ENCODE measurements at regions not wholly inside any gene's neighbourhood (a gene's known extent, or its start where the extent isn't known, plus 50 kb on each side); places are given as distances from the start of the nearest gene placed in this dataset.

GRCh38 chr6:125445054-125445453 lies 143.3 kb upstream of the HDDC2 start:
- no TSS peak for BruUV-seq (replicated peaks)
- H3K4me3 ChIP-seq (ENCODE audit: low read length): no peak overlapping the region
- ATAC-seq: no peak
- CTCF ChIA-PET: no interaction called here
- H3K9me3 ChIP-seq (ENCODE audit: low read length): no peaks in the 10 kb centered on the region
- H3K27me3 ChIP-seq (ENCODE audit: low read length): peaks cover 39% of the 10 kb centered on the region
- DNase-seq: no peak
- H3K79me2 ChIP-seq (ENCODE audit: low read length): no peaks in the 10 kb centered on the region
- H3F3A ChIP-seq (ENCODE audit: low read length, unreplicated experiment): no peaks in the 10 kb centered on the region
- TF ChIP-seq CTCF (conservative IDR thresholded peaks at IDR 0.05; ENCODE audit: low read depth, low read length): no peak
- no peak for TF ChIP-seq EZH2 (IDR thresholded peaks at IDR 0.05; ENCODE audit: low read length, unreplicated experiment)
- no peak for TF ChIP-seq EZH2phosphoT487 (IDR thresholded peaks at IDR 0.05; ENCODE audit: borderline replicate concordance, low read length)
- H3K4me2 ChIP-seq (ENCODE audit: low read length): no peak overlapping the region
- no peaks in the 10 kb centered on the region for H3K36me3 ChIP-seq (ENCODE audit: low read depth, low read length)
- POLR2A ChIA-PET (ENCODE audit: unreplicated experiment): no interaction called here
- no peaks in the 10 kb centered on the region for H3K4me1 ChIP-seq (ENCODE audit: insufficient read depth, low read length)
- no peak overlapping the region for H3K9ac ChIP-seq (ENCODE audit: low read length)
- H3K9me2 ChIP-seq (replicated peaks; ENCODE audit: low read length): no peaks in the 10 kb centered on the region
- H3K27ac ChIP-seq (ENCODE audit: low read length): no peak overlapping the region
- H4K20me1 ChIP-seq (ENCODE audit: low read length): no peaks in the 10 kb centered on the region
- intact Hi-C loops (cut with micrococcal nuclease): no loop called here
- no peak overlapping the region for H2AFZ ChIP-seq (ENCODE audit: low read length)

- H3K4me1 ChIP-seq (ENCODE audit: insufficient read depth, low read length): no peaks in the 10 kb centered on the region
- H3K27ac ChIP-seq (ENCODE audit: low read length): no peak overlapping the region
- no peak overlapping the region for H3K9ac ChIP-seq (ENCODE audit: low read length)
- BruUV-seq (replicated peaks): no TSS peak
- no peaks in the 10 kb centered on the region for H3F3A ChIP-seq (ENCODE audit: low read length, unreplicated experiment)
- ChIA-PET POLR2A (ENCODE audit: unreplicated experiment) (no interaction called here), CTCF (no interaction called here)
- no peak for DNase-seq
- intact Hi-C loops (cut with micrococcal nuclease): no loop called here
- no peak overlapping the region for H2AFZ ChIP-seq (ENCODE audit: low read length)
- H4K20me1 ChIP-seq (ENCODE audit: low read length): no peaks in the 10 kb centered on the region
- no peak overlapping the region for H3K4me2 ChIP-seq (ENCODE audit: low read length)
- TF ChIP-seq EZH2phosphoT487 (IDR thresholded peaks at IDR 0.05; ENCODE audit: borderline replicate concordance, low read length): no peak
- no peak for TF ChIP-seq CTCF (conservative IDR thresholded peaks at IDR 0.05; ENCODE audit: low read depth, low read length)
- no peak for TF ChIP-seq EZH2 (IDR thresholded peaks at IDR 0.05; ENCODE audit: low read length, unreplicated experiment)
- H3K4me3 ChIP-seq (ENCODE audit: low read length): no peak overlapping the region
- no peak for ATAC-seq
- H3K36me3 ChIP-seq (ENCODE audit: low read depth, low read length): no peaks in the 10 kb centered on the region
- H3K9me3 ChIP-seq (ENCODE audit: low read length): no peaks in the 10 kb centered on the region
- no peaks in the 10 kb centered on the region for H3K9me2 ChIP-seq (replicated peaks; ENCODE audit: low read length)
- peaks cover 43% of the 10 kb centered on the region for H3K27me3 ChIP-seq (ENCODE audit: low read length)
- no peaks in the 10 kb centered on the region for H3K79me2 ChIP-seq (ENCODE audit: low read length)
Measured at GRCh38 chr6:125446011-125446410, 144.2 kb upstream of the HDDC2 start.

GRCh38 chr6:125451750-125452149 lies 150.0 kb upstream of the HDDC2 start:
- Histone ChIP-seq H3K27ac (ENCODE audit: low read length) (no peak overlapping the region), H3K4me2 (ENCODE audit: low read length) (no peak overlapping the region), H2AFZ (ENCODE audit: low read length) (no peak overlapping the region), H3F3A (ENCODE audit: low read length, unreplicated experiment) (no peaks in the 10 kb centered on the region), H3K79me2 (ENCODE audit: low read length) (no peaks in the 10 kb centered on the region), H3K9me3 (ENCODE audit: low read length) (no peaks in the 10 kb centered on the region), H4K20me1 (ENCODE audit: low read length) (no peaks in the 10 kb centered on the region), H3K27me3 (ENCODE audit: low read length) (peaks cover 8% of the 10 kb centered on the region; the same call in 1 of the 2 replicates), H3K9me2 (replicated peaks; ENCODE audit: low read length) (no peaks in the 10 kb centered on the region), H3K36me3 (ENCODE audit: low read depth, low read length) (no peaks in the 10 kb centered on the region), H3K4me3 (ENCODE audit: low read length) (no peak overlapping the region), H3K4me1 (ENCODE audit: insufficient read depth, low read length) (no peaks in the 10 kb centered on the region), H3K9ac (ENCODE audit: low read length) (no peak overlapping the region)
- TF ChIP-seq EZH2phosphoT487 (IDR thresholded peaks at IDR 0.05; ENCODE audit: borderline replicate concordance, low read length): no peak
- no peak for TF ChIP-seq EZH2 (IDR thresholded peaks at IDR 0.05; ENCODE audit: low read length, unreplicated experiment)
- no peak for TF ChIP-seq CTCF (conservative IDR thresholded peaks at IDR 0.05; ENCODE audit: low read depth, low read length)
- CTCF ChIA-PET: no interaction called here
- POLR2A ChIA-PET (ENCODE audit: unreplicated experiment): no interaction called here
- intact Hi-C loops (cut with micrococcal nuclease): no loop called here
- no peak for DNase-seq
- BruUV-seq (replicated peaks): no TSS peak
- no peak for ATAC-seq

Data from PC-3 (cell line).